ENCODE measurements at regions not wholly inside any gene's neighbourhood (a gene's known extent, or its start where the extent isn't known, plus 50 kb on each side); places are given as distances from the start of the nearest gene placed in this dataset.

DNA sequence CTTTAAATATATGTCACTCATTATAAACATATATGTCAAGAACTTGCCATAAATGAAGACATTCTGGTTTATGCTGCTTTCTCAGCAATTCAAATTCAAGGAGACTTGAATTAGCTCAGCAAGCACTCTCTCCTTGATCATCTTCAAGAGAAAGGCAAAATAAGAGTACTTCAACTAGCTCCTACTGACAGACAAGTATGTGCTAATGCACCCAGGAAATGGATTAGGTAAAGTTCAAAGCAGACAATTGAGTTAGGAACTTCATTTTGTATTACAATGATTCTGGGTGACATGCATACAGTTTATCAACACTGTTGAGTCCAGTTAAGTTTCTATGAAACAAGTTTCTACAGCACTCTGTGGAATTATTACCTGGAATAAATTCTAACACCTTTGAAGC, 455.9 kb upstream of the USP15 start:
- intact Hi-C loops (cut with micrococcal nuclease; ENCODE audit: unreplicated experiment): no loop called here
- TF ChIP-seq, protein P1, sequence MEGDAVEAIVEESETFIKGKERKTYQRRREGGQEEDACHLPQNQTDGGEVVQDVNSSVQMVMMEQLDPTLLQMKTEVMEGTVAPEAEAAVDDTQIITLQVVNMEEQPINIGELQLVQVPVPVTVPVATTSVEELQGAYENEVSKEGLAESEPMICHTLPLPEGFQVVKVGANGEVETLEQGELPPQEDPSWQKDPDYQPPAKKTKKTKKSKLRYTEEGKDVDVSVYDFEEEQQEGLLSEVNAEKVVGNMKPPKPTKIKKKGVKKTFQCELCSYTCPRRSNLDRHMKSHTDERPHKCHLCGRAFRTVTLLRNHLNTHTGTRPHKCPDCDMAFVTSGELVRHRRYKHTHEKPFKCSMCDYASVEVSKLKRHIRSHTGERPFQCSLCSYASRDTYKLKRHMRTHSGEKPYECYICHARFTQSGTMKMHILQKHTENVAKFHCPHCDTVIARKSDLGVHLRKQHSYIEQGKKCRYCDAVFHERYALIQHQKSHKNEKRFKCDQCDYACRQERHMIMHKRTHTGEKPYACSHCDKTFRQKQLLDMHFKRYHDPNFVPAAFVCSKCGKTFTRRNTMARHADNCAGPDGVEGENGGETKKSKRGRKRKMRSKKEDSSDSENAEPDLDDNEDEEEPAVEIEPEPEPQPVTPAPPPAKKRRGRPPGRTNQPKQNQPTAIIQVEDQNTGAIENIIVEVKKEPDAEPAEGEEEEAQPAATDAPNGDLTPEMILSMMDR (IDR thresholded peaks at IDR 0.05; ENCODE audit: unreplicated experiment): no peak
- Mint-ChIP-seq H3K27ac (ENCODE audit: unreplicated experiment) (no peak overlapping the region), H3K27me3 (ENCODE audit: unreplicated experiment) (no peaks in the 10 kb centered on the region), H3K9me3 (ENCODE audit: low read depth, unreplicated experiment) (peaks cover 13% of the 10 kb centered on the region), H3K4me1 (ENCODE audit: low read depth, unreplicated experiment) (no peaks in the 10 kb centered on the region), H3K4me3 (ENCODE audit: low read depth, unreplicated experiment) (no peak overlapping the region), H3K36me3 (ENCODE audit: insufficient read depth, unreplicated experiment) (no peaks in the 10 kb centered on the region)
- BruUV-seq (replicated peaks): no TSS peak
- DNase-seq: no peak
- CTCF ChIA-PET: no interaction called here

DNA sequence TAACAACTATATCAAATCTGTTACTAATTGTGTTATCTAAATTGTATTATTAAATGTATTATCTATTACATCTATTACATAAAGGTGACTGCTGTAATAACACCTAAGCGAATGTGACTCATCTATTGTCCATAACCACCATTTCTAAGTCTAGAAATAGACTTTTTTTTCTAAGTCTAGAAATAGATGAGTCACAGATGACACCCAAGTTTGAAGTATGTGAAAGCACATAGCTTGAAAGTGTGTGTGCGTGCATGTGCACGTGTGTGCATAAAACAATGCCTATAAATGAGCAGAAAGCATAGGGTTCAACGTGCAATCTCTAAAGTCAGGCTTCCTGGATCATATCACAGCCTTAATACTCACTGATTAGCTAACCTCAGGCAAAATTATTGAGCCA, 451.3 kb upstream of the USP15 start:
- Mint-ChIP-seq H3K9me3 (ENCODE audit: low read depth, unreplicated experiment) (peaks cover 10% of the 10 kb centered on the region), H3K36me3 (ENCODE audit: insufficient read depth, unreplicated experiment) (no peaks in the 10 kb centered on the region), H3K4me3 (ENCODE audit: low read depth, unreplicated experiment) (no peak overlapping the region), H3K27ac (ENCODE audit: unreplicated experiment) (no peak overlapping the region), H3K27me3 (ENCODE audit: unreplicated experiment) (no peaks in the 10 kb centered on the region), H3K4me1 (ENCODE audit: low read depth, unreplicated experiment) (no peaks in the 10 kb centered on the region)
- CTCF ChIA-PET: no interaction called here
- DNase-seq: no peak
- intact Hi-C loops (cut with micrococcal nuclease; ENCODE audit: unreplicated experiment): no loop called here
- TF ChIP-seq, protein P1 (IDR thresholded peaks at IDR 0.05; ENCODE audit: unreplicated experiment): no peak
- BruUV-seq (replicated peaks): no TSS peak

DNA sequence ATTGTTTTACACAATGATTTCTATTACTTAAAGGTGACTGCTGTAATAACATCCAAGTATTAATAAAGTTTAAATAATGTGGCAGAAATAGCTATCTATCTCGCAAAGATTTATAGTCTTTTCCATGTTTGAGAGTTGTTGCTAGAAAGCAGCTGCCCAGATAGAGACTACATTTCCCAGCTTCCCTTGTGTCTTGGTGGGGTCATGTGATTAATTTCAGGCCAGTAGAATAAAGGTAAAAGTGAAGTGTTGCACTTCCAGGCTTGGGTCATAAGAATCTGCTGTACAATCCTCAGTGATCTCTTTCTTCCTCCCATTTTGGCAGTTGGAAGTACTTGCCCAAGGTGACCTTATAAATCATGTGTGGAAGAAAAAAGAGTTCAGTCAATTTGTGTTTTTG, 449.7 kb upstream of the USP15 start:
- TF ChIP-seq, protein P1 (IDR thresholded peaks at IDR 0.05; ENCODE audit: unreplicated experiment): no peak
- no peak for DNase-seq
- no peaks in the 10 kb centered on the region for H3K36me3 Mint-ChIP-seq (ENCODE audit: insufficient read depth, unreplicated experiment)

DNA sequence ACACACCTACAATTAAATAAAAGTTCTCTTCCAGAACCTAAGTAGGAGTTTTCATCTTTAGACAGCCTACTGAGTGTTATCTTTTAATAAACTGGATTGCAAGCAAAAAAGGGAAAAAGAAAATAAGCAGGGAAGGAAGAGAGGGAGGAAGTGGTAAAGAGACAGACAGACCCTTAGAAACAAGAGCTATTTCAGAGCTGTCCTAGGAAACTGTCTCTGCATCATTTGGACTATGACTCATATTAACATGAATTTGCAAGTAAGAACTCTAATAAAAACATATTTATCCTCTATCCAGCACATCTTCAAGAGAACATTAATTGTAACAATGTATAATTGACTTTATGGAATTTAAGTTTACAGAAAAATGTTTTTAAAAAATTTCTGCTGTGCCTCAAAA, 438.8 kb upstream of the USP15 start:
- CTCF ChIA-PET: interaction anchor here (0.6 to 0.7 kb wide), 2 partner anchors 13 to 34 kb away, joined by 3 read pairs; no protein-coding TSS in a partner anchor
- intact Hi-C loops (cut with micrococcal nuclease; ENCODE audit: unreplicated experiment): no loop called here
- Mint-ChIP-seq H3K27ac (ENCODE audit: unreplicated experiment) (no peak overlapping the region), H3K36me3 (ENCODE audit: insufficient read depth, unreplicated experiment) (no peaks in the 10 kb centered on the region), H3K27me3 (ENCODE audit: unreplicated experiment) (no peaks in the 10 kb centered on the region), H3K9me3 (ENCODE audit: low read depth, unreplicated experiment) (no peaks in the 10 kb centered on the region), H3K4me3 (ENCODE audit: low read depth, unreplicated experiment) (no peak overlapping the region), H3K4me1 (ENCODE audit: low read depth, unreplicated experiment) (peaks cover 6% of the 10 kb centered on the region)
- no peak for DNase-seq
- TF ChIP-seq, protein P1 (IDR thresholded peaks at IDR 0.05; ENCODE audit: unreplicated experiment): no peak
- BruUV-seq (replicated peaks): no TSS peak

More for the DNA sequence above, 449.7 kb upstream of the USP15 start:
- CTCF ChIA-PET: interaction anchor here (0.6 kb wide), 1 partner anchor 614 kb away, joined by 6 read pairs; no protein-coding TSS in a partner anchor
- Mint-ChIP-seq H3K27me3 (ENCODE audit: unreplicated experiment) (no peaks in the 10 kb centered on the region), H3K9me3 (ENCODE audit: low read depth, unreplicated experiment) (peaks cover 10% of the 10 kb centered on the region), H3K4me1 (ENCODE audit: low read depth, unreplicated experiment) (no peaks in the 10 kb centered on the region), H3K4me3 (ENCODE audit: low read depth, unreplicated experiment) (no peak overlapping the region), H3K27ac (ENCODE audit: unreplicated experiment) (no peak overlapping the region)
- intact Hi-C loops (cut with micrococcal nuclease; ENCODE audit: unreplicated experiment): no loop called here
- BruUV-seq (replicated peaks): no TSS peak

All from Calu3 (cell line).